Suprapubic skin (tissue), 4 donors: ENCODE measurements at regions not wholly inside any gene's neighbourhood (a gene's known extent, or its start where the extent isn't known, plus 50 kb on each side); places are given as distances from the start of the nearest gene placed in this dataset.

Experiments
- CTCF ChIP-seq, 2 donors: fragments of 200-600 bp in 1 of 2; fragments of 450-650 bp in 1 of 2; sonication (generic) in 1 of 2; IDR thresholded peaks; one replicate each; pipeline ENCODE4 v1.5.1; 2016 to 2019; ENCODE audit warnings: antibody characterized with exemption in 2 of 2, mild to moderate bottlenecking in 1 of 2, moderate library complexity in 1 of 2
- POLR2A ChIP-seq, 2 donors: fragments of 450-650 bp; IDR thresholded peaks; one replicate each; pipeline ENCODE4 v1.6.1; 2017; ENCODE audit warnings: antibody characterized with exemption in 2 of 2, mild to moderate bottlenecking in 2 of 2, moderate library complexity in 2 of 2
- POLR2AphosphoS5 ChIP-seq, 3 donors: sonication (generic); formaldehyde crosslinking; IDR thresholded peaks; one replicate each; pipeline ENCODE4 v1.6.1; 2017; ENCODE audit warnings: antibody characterized with exemption in 3 of 3

DNA sequence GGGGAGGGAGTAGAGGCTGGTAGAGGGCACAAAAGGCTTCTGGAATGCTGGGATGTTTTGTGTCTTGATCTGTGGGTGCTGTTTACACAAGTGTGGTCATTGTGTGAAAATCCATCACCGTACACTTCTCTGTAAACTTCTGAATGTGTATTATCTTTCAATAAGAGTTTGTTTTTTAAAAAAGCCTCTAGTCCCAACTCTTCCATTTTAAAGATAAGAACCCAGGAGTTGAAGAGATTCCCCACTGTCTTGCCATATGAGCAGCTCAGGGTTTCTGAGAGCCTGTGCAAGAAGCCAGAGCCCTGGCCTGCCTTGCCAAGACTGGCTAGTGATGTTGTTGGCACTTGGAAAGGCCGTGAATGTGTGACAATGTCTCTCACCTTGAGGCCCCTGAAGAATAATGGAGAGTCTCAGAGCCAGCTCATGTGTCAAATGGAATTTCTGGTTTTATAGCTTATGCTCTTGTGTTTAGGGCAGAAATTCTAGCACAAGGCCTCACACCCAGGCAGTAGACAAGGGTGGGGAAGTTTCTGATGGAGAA is 57.5 kb upstream of the NPAS1 start:
- TF ChIP-seq CTCF (IDR thresholded peaks at IDR 0.05) (no peak), POLR2A (IDR thresholded peaks at IDR 0.05) (no peak), POLR2AphosphoS5 (IDR thresholded peaks at IDR 0.05) (no peak)
